ENCODE measurements at regions not wholly inside any gene's neighbourhood (a gene's known extent, or its start where the extent isn't known, plus 50 kb on each side); places are given as distances from the start of the nearest gene placed in this dataset.

GRCh38 chr12:86724716-86725115, 468.5 kb upstream of the MGAT4C start:
- DNase-seq (ENCODE audit: low read depth), result no peak
- no peak overlapping the region for H3K4me3 ChIP-seq (ENCODE audit: low read depth, low read length)
- TF ChIP-seq CTCF (conservative IDR thresholded peaks at IDR 0.05; ENCODE audit: low read depth, low read length), result no peak

- no peak for TF ChIP-seq CTCF (conservative IDR thresholded peaks at IDR 0.05; ENCODE audit: low read depth, low read length)
- DNase-seq (ENCODE audit: low read depth), result no peak
- no peak overlapping the region for H3K4me3 ChIP-seq (ENCODE audit: low read depth, low read length)
Observed at GRCh38 chr12:86723326-86723725, 467.1 kb upstream of the MGAT4C start.

- DNase-seq (ENCODE audit: low read depth), result no peak
- no peak overlapping the region for H3K4me3 ChIP-seq (ENCODE audit: low read depth, low read length)
- peak; percentile 21 for TF ChIP-seq CTCF (conservative IDR thresholded peaks at IDR 0.05; ENCODE audit: low read depth, low read length)
Observed at GRCh38 chr12:86721713-86722397, 465.7 kb upstream of the MGAT4C start.

- no peak for DNase-seq (ENCODE audit: low read depth)
- no peak overlapping the region for H3K4me3 ChIP-seq (ENCODE audit: low read depth, low read length)
- no peak for TF ChIP-seq CTCF (conservative IDR thresholded peaks at IDR 0.05; ENCODE audit: low read depth, low read length)
Observed at GRCh38 chr12:86719381-86719780, 463.2 kb upstream of the MGAT4C start.

GRCh38 chr12:86713121-86713520, 456.9 kb upstream of the MGAT4C start:
- no peak for DNase-seq (ENCODE audit: low read depth)
- H3K4me3 ChIP-seq (ENCODE audit: low read depth, low read length), result no peak overlapping the region
- TF ChIP-seq CTCF (conservative IDR thresholded peaks at IDR 0.05; ENCODE audit: low read depth, low read length), result no peak

- H3K4me3 ChIP-seq (ENCODE audit: low read depth, low read length), result no peak overlapping the region
- no peak for TF ChIP-seq CTCF (conservative IDR thresholded peaks at IDR 0.05; ENCODE audit: low read depth, low read length)
Observed at GRCh38 chr12:86712425-86712843, 456.2 kb upstream of the MGAT4C start.

GRCh38 chr12:86711731-86712130, 455.5 kb upstream of the MGAT4C start:
- no peak for DNase-seq (ENCODE audit: low read depth)
- no peak for TF ChIP-seq CTCF (conservative IDR thresholded peaks at IDR 0.05; ENCODE audit: low read depth, low read length)
- no peak overlapping the region for H3K4me3 ChIP-seq (ENCODE audit: low read depth, low read length)

More at GRCh38 chr12:86712425-86712843, 456.2 kb upstream of the MGAT4C start:
- peak; percentile 96 for DNase-seq (ENCODE audit: low read depth)
